ENCODE measurements at regions not wholly inside any gene's neighbourhood (a gene's known extent, or its start where the extent isn't known, plus 50 kb on each side); places are given as distances from the start of the nearest gene placed in this dataset.

GRCh38 chr16:8374586-8375231, 215.6 kb downstream of the TMEM114 start:
- Histone ChIP-seq H3K9me3 (no peaks in the 10 kb centered on the region), H3K4me1 (replicated peaks) (no peaks in the 10 kb centered on the region), H3K36me3 (no peaks in the 10 kb centered on the region), H3K27ac (no peak overlapping the region), H3K4me3 (no peak overlapping the region), H3K27me3 (replicated peaks; ENCODE audit: insufficient read depth) (no peaks in the 10 kb centered on the region)
- no peak for TF ChIP-seq POLR2AphosphoS5 (IDR thresholded peaks at IDR 0.05)
- no peak for TF ChIP-seq POLR2A (IDR thresholded peaks at IDR 0.05)
- TF ChIP-seq, protein P1, sequence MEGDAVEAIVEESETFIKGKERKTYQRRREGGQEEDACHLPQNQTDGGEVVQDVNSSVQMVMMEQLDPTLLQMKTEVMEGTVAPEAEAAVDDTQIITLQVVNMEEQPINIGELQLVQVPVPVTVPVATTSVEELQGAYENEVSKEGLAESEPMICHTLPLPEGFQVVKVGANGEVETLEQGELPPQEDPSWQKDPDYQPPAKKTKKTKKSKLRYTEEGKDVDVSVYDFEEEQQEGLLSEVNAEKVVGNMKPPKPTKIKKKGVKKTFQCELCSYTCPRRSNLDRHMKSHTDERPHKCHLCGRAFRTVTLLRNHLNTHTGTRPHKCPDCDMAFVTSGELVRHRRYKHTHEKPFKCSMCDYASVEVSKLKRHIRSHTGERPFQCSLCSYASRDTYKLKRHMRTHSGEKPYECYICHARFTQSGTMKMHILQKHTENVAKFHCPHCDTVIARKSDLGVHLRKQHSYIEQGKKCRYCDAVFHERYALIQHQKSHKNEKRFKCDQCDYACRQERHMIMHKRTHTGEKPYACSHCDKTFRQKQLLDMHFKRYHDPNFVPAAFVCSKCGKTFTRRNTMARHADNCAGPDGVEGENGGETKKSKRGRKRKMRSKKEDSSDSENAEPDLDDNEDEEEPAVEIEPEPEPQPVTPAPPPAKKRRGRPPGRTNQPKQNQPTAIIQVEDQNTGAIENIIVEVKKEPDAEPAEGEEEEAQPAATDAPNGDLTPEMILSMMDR (IDR thresholded peaks at IDR 0.05): no peak
- DNase-seq (ENCODE audit: low spot score): no peak
- intact Hi-C loops (cut with DNase I): no loop called here
- WGBS: 57% methylated on average over 8 of the region's 8 CpGs

DNA sequence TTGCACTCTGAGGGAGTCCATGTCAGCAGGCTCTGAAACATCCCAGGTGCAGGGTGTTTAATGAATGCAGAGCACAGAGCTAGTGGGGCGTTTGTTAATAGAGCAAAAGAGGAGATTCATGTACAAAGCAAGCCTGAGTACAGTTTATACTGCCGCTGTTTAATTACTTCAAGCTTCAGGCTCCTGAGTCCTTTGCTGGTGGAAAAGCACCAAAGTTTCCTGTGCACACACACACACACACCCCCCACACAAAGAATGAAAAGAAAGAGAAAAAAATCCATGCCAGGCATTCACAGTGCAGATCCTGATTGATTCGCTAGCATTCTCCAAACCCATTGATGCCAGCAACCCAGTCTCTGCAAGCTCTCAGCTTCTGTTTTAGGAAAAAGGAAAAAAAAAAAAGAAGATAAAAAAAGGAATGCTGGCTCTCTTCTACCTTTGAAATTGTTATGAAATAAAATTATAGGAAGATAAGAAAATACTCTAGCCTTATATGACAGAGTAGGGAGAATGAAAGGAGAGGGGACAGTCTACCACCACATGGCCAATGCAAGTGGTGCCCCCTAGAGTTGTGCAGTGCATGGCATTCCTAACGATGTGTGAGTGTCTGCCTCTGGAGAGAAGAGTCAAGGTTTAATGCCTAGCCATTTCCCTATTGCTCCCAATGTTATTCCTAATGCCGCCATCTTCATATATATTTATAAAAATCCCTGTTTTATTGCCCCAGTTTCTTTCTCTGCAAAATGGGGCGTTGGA, 216.5 kb downstream of the TMEM114 start:
- TF ChIP-seq POLR2A (IDR thresholded peaks at IDR 0.05) (no peak), POLR2AphosphoS5 (IDR thresholded peaks at IDR 0.05) (no peak)
- TF ChIP-seq, protein P1 (IDR thresholded peaks at IDR 0.05): no peak
- Histone ChIP-seq H3K4me3 (no peak overlapping the region), H3K4me1 (replicated peaks) (no peaks in the 10 kb centered on the region), H3K36me3 (no peaks in the 10 kb centered on the region), H3K27ac (no peak overlapping the region), H3K9me3 (no peaks in the 10 kb centered on the region), H3K27me3 (replicated peaks; ENCODE audit: insufficient read depth) (no peaks in the 10 kb centered on the region)
- 56% methylated on average over 6 of the region's 6 CpGs for WGBS
- no peak for DNase-seq (ENCODE audit: low spot score)
- intact Hi-C loops (cut with DNase I): no loop called here

- no peaks in the 10 kb centered on the region for H3K9me3 ChIP-seq
- H3K36me3 ChIP-seq: no peaks in the 10 kb centered on the region
- intact Hi-C loops (cut with DNase I): no loop called here
- TF ChIP-seq, protein P1 (IDR thresholded peaks at IDR 0.05): no peak
- TF ChIP-seq POLR2AphosphoS5 (IDR thresholded peaks at IDR 0.05) (no peak), POLR2A (IDR thresholded peaks at IDR 0.05) (no peak)
- H3K27me3 ChIP-seq (replicated peaks; ENCODE audit: insufficient read depth): no peaks in the 10 kb centered on the region
- H3K27ac ChIP-seq: no peak overlapping the region
- no peaks in the 10 kb centered on the region for H3K4me1 ChIP-seq (replicated peaks)
- 73% methylated on average over 3 of the region's 3 CpGs for WGBS
- H3K4me3 ChIP-seq: no peak overlapping the region
- DNase-seq (ENCODE audit: low spot score): no peak
Measured at GRCh38 chr16:8372141-8372540, 218.2 kb downstream of the TMEM114 start.

DNA sequence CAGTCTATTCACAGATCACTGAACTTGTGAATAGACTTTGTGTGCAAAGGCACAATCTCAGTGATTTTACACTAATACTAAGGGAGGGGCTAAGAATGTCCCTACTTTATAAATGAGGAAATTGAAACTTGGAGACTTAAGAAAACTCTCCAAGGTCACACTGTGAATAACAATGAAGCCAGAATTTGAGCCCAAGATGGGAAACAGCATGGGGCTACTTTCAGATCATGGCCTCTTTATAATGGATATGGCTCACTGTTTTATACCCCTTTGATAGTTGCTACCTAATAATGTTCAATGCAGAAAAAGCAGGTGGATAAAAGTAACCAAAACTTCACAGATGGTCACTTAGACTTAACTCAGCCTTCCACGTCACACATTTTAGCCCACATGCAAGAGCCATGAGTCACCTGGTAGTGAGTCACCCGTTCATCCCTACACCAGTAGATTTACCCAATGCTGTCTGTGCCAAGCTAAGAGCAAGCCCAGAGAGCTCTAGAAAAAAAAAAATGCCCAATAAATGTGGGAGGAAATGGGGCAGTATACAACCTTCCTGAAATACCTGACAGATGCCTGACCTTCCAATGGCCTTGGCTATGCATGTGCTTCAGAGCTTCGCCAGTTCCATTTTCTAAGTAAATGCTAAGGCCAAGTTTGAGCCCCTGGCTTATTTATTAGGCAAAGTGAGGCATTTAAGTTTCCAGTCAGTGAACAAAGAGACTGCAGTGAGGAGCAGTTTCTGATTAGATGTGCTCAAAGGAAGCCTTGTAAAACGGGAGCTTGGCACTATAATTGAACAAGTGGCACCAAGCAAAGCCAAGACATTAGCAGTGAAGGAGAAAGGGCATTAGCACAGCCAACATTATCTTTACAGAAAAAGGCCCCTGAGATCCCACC, 219.7 kb downstream of the TMEM114 start:
- Histone ChIP-seq H3K27me3 (replicated peaks; ENCODE audit: insufficient read depth) (no peaks in the 10 kb centered on the region), H3K9me3 (no peaks in the 10 kb centered on the region), H3K4me1 (replicated peaks) (no peaks in the 10 kb centered on the region), H3K36me3 (no peaks in the 10 kb centered on the region), H3K27ac (no peak overlapping the region), H3K4me3 (no peak overlapping the region)
- DNase-seq (ENCODE audit: low spot score): no peak
- intact Hi-C loops (cut with DNase I): no loop called here
- WGBS: 72% methylated on average over 4 of the region's 4 CpGs
- TF ChIP-seq, protein P1 (IDR thresholded peaks at IDR 0.05): no peak
- TF ChIP-seq POLR2AphosphoS5 (IDR thresholded peaks at IDR 0.05) (no peak), POLR2A (IDR thresholded peaks at IDR 0.05) (no peak)
